DND-41 (cell line): ENCODE measurements at regions not wholly inside any gene's neighbourhood (a gene's known extent, or its start where the extent isn't known, plus 50 kb on each side); places are given as distances from the start of the nearest gene placed in this dataset.

ENCODE experiments used
- ATAC-seq: fragments of 200-7000 bp; cut with Tn5 transposase; 3 replicates; pipeline ENCODE4 v1.9.1; 2021; ENCODE audit warnings: low read depth; ENCODE audit not compliant: insufficient read depth
- DNase-seq: peaks from one replicate; pipeline ENCODE4 v3.0.0-alpha.2; 2020
- H2AFZ ChIP-seq: 2 replicates; pipeline ENCODE4 v1.6.0; 2012; ENCODE audit warnings: low read depth, low read length
- H3K27ac ChIP-seq: 2 replicates; pipeline ENCODE4 v1.5.1; 2012; ENCODE audit warnings: low read length, inconsistent platforms
- H3K27me3 ChIP-seq: fragments of 200-600 bp; sonication (generic); 2 replicates; pipeline ENCODE4 v1.6.0; 2012; ENCODE audit warnings: low read length, mild to moderate bottlenecking, inconsistent platforms; ENCODE audit not compliant: insufficient read depth, poor library complexity
- H3K36me3 ChIP-seq: 2 replicates; pipeline ENCODE4 v1.5.1; 2012; ENCODE audit warnings: low read length, inconsistent platforms; ENCODE audit not compliant: insufficient read depth
- H3K4me1 ChIP-seq: 2 replicates; pipeline ENCODE4 v1.5.1; 2012; ENCODE audit warnings: mild to moderate bottlenecking, low read length; ENCODE audit not compliant: insufficient read depth
- H3K4me2 ChIP-seq: 2 replicates; pipeline ENCODE4 v1.6.0; 2012; ENCODE audit warnings: mild to moderate bottlenecking, moderate library complexity, low read length, inconsistent platforms; ENCODE audit not compliant: insufficient read depth
- H3K4me3 ChIP-seq, 2 experiments: fragments of 200-600 bp in 1 of 2; shearing (Covaris generic) in 1 of 2; 2 replicates each; pipeline ENCODE4 v1.5.1; 2012 to 2016; ENCODE audit warnings: inconsistent platforms in 2 of 2, low read length in 2 of 2, mild to moderate bottlenecking in 2 of 2, low read depth in 1 of 2, moderate library complexity in 1 of 2
- H3K79me2 ChIP-seq: 2 replicates; pipeline ENCODE4 v1.6.0; 2012; ENCODE audit warnings: low read length, inconsistent platforms; ENCODE audit not compliant: insufficient read depth
- H3K9ac ChIP-seq: 2 replicates; pipeline ENCODE4 v1.6.0; 2012; ENCODE audit warnings: low read depth, mild to moderate bottlenecking, inconsistent platforms, low read length, moderate library complexity
- H3K9me3 ChIP-seq: 2 replicates; pipeline ENCODE4 v1.5.1; 2012; ENCODE audit warnings: low read length, moderate library complexity, mild to moderate bottlenecking, inconsistent platforms; ENCODE audit not compliant: insufficient read depth, severe bottlenecking
- H4K20me1 ChIP-seq: 2 replicates; pipeline ENCODE4 v1.6.0; 2012; ENCODE audit warnings: low read length; ENCODE audit not compliant: insufficient read depth
- EZH2 ChIP-seq: IDR thresholded peaks from 3 replicates; pipeline ENCODE4 v1.6.1; 2012; ENCODE audit warnings: borderline replicate concordance, low read depth, mild to moderate bottlenecking, moderate library complexity, low read length, inconsistent platforms; ENCODE audit not compliant: severe bottlenecking
- TF ChIP-seq, protein P1 (sequence below): IDR thresholded peaks from 2 replicates; pipeline ENCODE4 v1.5.1; 2012; ENCODE audit warnings: borderline replicate concordance, low read length, moderate library complexity, mild to moderate bottlenecking; ENCODE audit not compliant: poor library complexity, severe bottlenecking; ENCODE audit errors: extremely low read depth

- Histone ChIP-seq H3K36me3 (no peaks in the 10 kb centered on the region), H3K4me3 (no peak overlapping the region), H3K27me3 (no peaks in the 10 kb centered on the region), H3K4me2 (no peak overlapping the region), H2AFZ (no peak overlapping the region), H4K20me1 (no peaks in the 10 kb centered on the region), H3K4me1 (no peaks in the 10 kb centered on the region), H3K9me3 (peaks cover 8% of the 10 kb centered on the region), H3K27ac (no peak overlapping the region), H3K9ac (no peak overlapping the region), H3K79me2 (no peaks in the 10 kb centered on the region)
- DNase-seq: no peak
- ATAC-seq: no peak
- TF ChIP-seq, protein P1, sequence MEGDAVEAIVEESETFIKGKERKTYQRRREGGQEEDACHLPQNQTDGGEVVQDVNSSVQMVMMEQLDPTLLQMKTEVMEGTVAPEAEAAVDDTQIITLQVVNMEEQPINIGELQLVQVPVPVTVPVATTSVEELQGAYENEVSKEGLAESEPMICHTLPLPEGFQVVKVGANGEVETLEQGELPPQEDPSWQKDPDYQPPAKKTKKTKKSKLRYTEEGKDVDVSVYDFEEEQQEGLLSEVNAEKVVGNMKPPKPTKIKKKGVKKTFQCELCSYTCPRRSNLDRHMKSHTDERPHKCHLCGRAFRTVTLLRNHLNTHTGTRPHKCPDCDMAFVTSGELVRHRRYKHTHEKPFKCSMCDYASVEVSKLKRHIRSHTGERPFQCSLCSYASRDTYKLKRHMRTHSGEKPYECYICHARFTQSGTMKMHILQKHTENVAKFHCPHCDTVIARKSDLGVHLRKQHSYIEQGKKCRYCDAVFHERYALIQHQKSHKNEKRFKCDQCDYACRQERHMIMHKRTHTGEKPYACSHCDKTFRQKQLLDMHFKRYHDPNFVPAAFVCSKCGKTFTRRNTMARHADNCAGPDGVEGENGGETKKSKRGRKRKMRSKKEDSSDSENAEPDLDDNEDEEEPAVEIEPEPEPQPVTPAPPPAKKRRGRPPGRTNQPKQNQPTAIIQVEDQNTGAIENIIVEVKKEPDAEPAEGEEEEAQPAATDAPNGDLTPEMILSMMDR: no peak
- no peak for TF ChIP-seq EZH2
These were observed 1106.9 kb upstream of the ADGRL4 start for GRCh38 chr1:80113168-80114038.

- Histone ChIP-seq H3K9me3 (peaks cover 2% of the 10 kb centered on the region), H3K27me3 (no peaks in the 10 kb centered on the region)
- ATAC-seq: no peak
These were observed 1094.6 kb upstream of the ADGRL4 start for GRCh38 chr1:80101159-80101558.

DNA sequence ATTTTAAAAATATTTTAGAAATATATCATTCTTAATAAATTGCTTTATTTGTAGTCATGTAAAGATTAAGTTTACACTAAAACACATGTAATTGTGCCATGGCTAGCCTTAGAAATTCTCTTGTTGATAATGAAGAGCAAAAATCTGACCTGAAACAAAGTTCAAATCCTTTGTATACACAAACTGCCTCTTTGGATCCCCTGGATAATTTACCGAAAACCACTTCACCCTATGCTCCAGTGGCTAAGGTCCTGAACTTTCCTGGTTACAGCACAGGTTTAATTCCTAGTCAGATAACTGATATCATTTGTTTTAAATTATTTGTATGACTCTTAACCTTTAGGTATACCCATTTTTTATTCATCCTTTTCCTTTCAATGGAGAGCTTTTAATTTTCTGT, 1093.2 kb upstream of the ADGRL4 start:
- no peak overlapping the region for H3K27ac ChIP-seq
- no peak overlapping the region for H3K4me2 ChIP-seq
- H3K4me1 ChIP-seq: no peaks in the 10 kb centered on the region
- H3K4me3 ChIP-seq: no peak overlapping the region
- ATAC-seq: no peak
- H3K79me2 ChIP-seq: no peaks in the 10 kb centered on the region
- H4K20me1 ChIP-seq: no peaks in the 10 kb centered on the region
- no peaks in the 10 kb centered on the region for H3K36me3 ChIP-seq
- TF ChIP-seq EZH2: no peak
- H3K9ac ChIP-seq: no peak overlapping the region
- DNase-seq: no peak
- H2AFZ ChIP-seq: no peak overlapping the region
- no peaks in the 10 kb centered on the region for H3K27me3 ChIP-seq
- peaks cover 2% of the 10 kb centered on the region for H3K9me3 ChIP-seq

More at GRCh38 chr1:80101159-80101558, 1094.6 kb upstream of the ADGRL4 start:
- no peaks in the 10 kb centered on the region for H3K36me3 ChIP-seq
- DNase-seq: no peak
- H4K20me1 ChIP-seq: no peaks in the 10 kb centered on the region
- no peaks in the 10 kb centered on the region for H3K4me1 ChIP-seq
- no peak overlapping the region for H3K9ac ChIP-seq
- H3K79me2 ChIP-seq: no peaks in the 10 kb centered on the region
- no peak overlapping the region for H3K4me2 ChIP-seq
- H2AFZ ChIP-seq: no peak overlapping the region
- no peak for TF ChIP-seq EZH2
- TF ChIP-seq, protein P1: no peak
- no peak overlapping the region for H3K4me3 ChIP-seq
- no peak overlapping the region for H3K27ac ChIP-seq

GRCh38 chr1:80085067-80085466, 1078.5 kb upstream of the ADGRL4 start:
- no peak for TF ChIP-seq EZH2
- TF ChIP-seq, protein P1: no peak
- Histone ChIP-seq H3K27me3 (no peaks in the 10 kb centered on the region), H3K4me3 (no peak overlapping the region), H3K9ac (no peak overlapping the region), H3K9me3 (no peaks in the 10 kb centered on the region), H2AFZ (no peak overlapping the region), H4K20me1 (no peaks in the 10 kb centered on the region), H3K36me3 (no peaks in the 10 kb centered on the region), H3K4me1 (no peaks in the 10 kb centered on the region), H3K79me2 (no peaks in the 10 kb centered on the region), H3K27ac (no peak overlapping the region), H3K4me2 (no peak overlapping the region)
- ATAC-seq (no peak), DNase-seq (no peak)
